ENCODE measurements at regions not wholly inside any gene's neighbourhood (a gene's known extent, or its start where the extent isn't known, plus 50 kb on each side); places are given as distances from the start of the nearest gene placed in this dataset.

DNA sequence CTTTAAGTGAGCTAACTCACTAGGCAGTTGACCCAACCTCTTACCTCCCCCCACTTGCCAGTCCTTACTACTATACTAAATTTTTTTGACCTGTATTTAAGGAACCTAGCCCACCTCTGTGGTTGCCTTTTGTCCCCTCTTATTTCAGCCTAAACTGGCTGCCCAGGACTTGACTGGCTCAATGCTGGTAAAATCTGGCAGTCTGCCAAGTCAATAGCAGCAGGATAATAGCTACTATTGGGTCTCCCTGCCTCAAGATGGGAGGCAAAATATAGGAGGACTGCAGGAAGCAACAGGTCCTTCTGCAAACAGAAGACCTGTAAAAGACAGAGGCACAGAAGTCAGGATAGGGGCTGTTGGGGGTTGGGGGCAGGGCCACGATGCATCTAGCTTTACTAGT lies 144.2 kb upstream of the POGK start:
- TF ChIP-seq SUZ12 (IDR thresholded peaks at IDR 0.05) (no peak), FOXK2 (IDR thresholded peaks at IDR 0.05) (no peak)
